Activated naive CD8-positive, alpha-beta T cell treated with anti-CD3 and anti-CD28 coated beads, Interleukin-2, amount 50 U/mL, for 16 hours (primary cell): ENCODE measurements at regions not wholly inside any gene's neighbourhood (a gene's known extent, or its start where the extent isn't known, plus 50 kb on each side); places are given as distances from the start of the nearest gene placed in this dataset.

Experiments
- DNase-seq: peaks from one replicate; pipeline ENCODE4 v3.0.0-alpha.2; 2020; ENCODE audit warnings: low read depth, low spot score

- no peak for DNase-seq
Observed at GRCh38 chr1:244106837-244107493, 55.9 kb downstream of the ZBTB18 start.

GRCh38 chr1:244111027-244111426 is 59.9 kb downstream of the ZBTB18 start:
- DNase-seq: no peak

GRCh38 chr1:244112041-244112440 is 61.0 kb downstream of the ZBTB18 start:
- no peak for DNase-seq

GRCh38 chr1:244112636-244113035 is 61.6 kb downstream of the ZBTB18 start:
- DNase-seq: no peak

GRCh38 chr1:244113532-244114320 is 62.6 kb downstream of the ZBTB18 start:
- no peak for DNase-seq

GRCh38 chr1:244114892-244115291 is 63.8 kb downstream of the ZBTB18 start:
- DNase-seq: no peak

GRCh38 chr1:244116946-244117345 is 65.9 kb downstream of the ZBTB18 start:
- no peak for DNase-seq

- DNase-seq: no peak
Observed at GRCh38 chr1:244118109-244118761, 67.2 kb downstream of the ZBTB18 start.

GRCh38 chr1:244128591-244129383 is 77.7 kb downstream of the ZBTB18 start:
- DNase-seq: no peak

GRCh38 chr1:244137276-244137675 is 86.2 kb downstream of the ZBTB18 start:
- DNase-seq: no peak

- no peak for DNase-seq
Observed at GRCh38 chr1:244137725-244138124, 86.6 kb downstream of the ZBTB18 start.

- DNase-seq: no peak
Observed at GRCh38 chr1:244138399-244138798, 87.3 kb downstream of the ZBTB18 start.

GRCh38 chr1:244139655-244140054 is 88.6 kb downstream of the ZBTB18 start:
- no peak for DNase-seq

- no peak for DNase-seq
Observed at GRCh38 chr1:244140420-244140819, 89.3 kb downstream of the ZBTB18 start.

GRCh38 chr1:244144053-244144452 is 93.0 kb downstream of the ZBTB18 start:
- DNase-seq: no peak

- no peak for DNase-seq
Observed at GRCh38 chr1:244150071-244150470, 99.0 kb downstream of the ZBTB18 start.

- DNase-seq: no peak
Observed at GRCh38 chr1:244150665-244151064, 99.6 kb downstream of the ZBTB18 start.

GRCh38 chr1:244151537-244151936 is 100.5 kb downstream of the ZBTB18 start:
- no peak for DNase-seq

- no peak for DNase-seq
Observed at GRCh38 chr1:244154508-244154871, 103.4 kb downstream of the ZBTB18 start.

- DNase-seq: no peak
Observed at GRCh38 chr1:244154872-244155531, 103.9 kb downstream of the ZBTB18 start.

- no peak for DNase-seq
Observed at GRCh38 chr1:244155661-244156060, 104.6 kb downstream of the ZBTB18 start.
